Endothelial cell of umbilical vein (primary cell): ENCODE measurements at regions not wholly inside any gene's neighbourhood (a gene's known extent, or its start where the extent isn't known, plus 50 kb on each side); places are given as distances from the start of the nearest gene placed in this dataset.
"Not testable (repeated sequence)": the region's sequence is repeated elsewhere in the genome, so short reads cannot be mapped to it uniquely, and the experiment has no call there.

Source experiments
- BruUV-seq: library from RNA; stranded (reverse); fragments of 400-500 nt; replicated peaks from 2 replicates; lab custom pipeline; 2021; lab: Mats Ljungman, UMichigan
- CTCF ChIA-PET: fragments of 300-600, 350-600 bp; sonication (Branson Sonifier 250); formaldehyde crosslinking; loops from one replicate; lab custom pipeline; 2021; ENCODE audit warnings: antibody characterized with exemption, inconsistent platforms; lab: Charles Lee
- POLR2A ChIA-PET: fragments of 300-600, 350-600 bp; sonication (Branson Sonifier 250); formaldehyde crosslinking; loops from one replicate; lab custom pipeline; 2021; ENCODE audit warnings: antibody characterized with exemption, inconsistent platforms; lab: Charles Lee
- DNase-seq: peaks from one replicate; pipeline ENCODE4 v3.0.0-alpha.2; 2011; ENCODE audit warnings: low read depth, low spot score
- FAIRE-seq: peaks from 2 replicates; lab custom pipeline; 2011; peaks lifted over from hg19 to GRCh38; lab: Jason Lieb, UNC
- H2AFZ ChIP-seq: 2 replicates; pipeline ENCODE4 v1.6.0; 2012; ENCODE audit warnings: low read depth, low read length, control low read depth, inconsistent platforms
- H3K27ac ChIP-seq: 2 replicates; pipeline ENCODE4 v1.5.1; 2011; ENCODE audit warnings: low read depth, mild to moderate bottlenecking, control low read depth, low read length, moderate library complexity; ENCODE audit not compliant: insufficient read depth
- H3K27me3 ChIP-seq, 2 experiments: 2 replicates each; pipeline versions ENCODE4 v1.6.0 to v1.6.1; 2011; ENCODE audit warnings: low read length in 2 of 2, mixed read lengths in 1 of 2; ENCODE audit not compliant: control insufficient read depth in 2 of 2, insufficient read depth in 2 of 2
- H3K36me3 ChIP-seq, 2 experiments: 2 replicates in 1 of 2; 3 replicates in 1 of 2; pipeline ENCODE4 v1.5.1; 2011; ENCODE audit warnings: low read length in 2 of 2, mild to moderate bottlenecking in 1 of 2, moderate library complexity in 1 of 2; ENCODE audit not compliant: control insufficient read depth in 2 of 2, insufficient read depth in 2 of 2; ENCODE audit errors: extremely low read depth in 1 of 2
- H3K4me1 ChIP-seq: 3 replicates; pipeline ENCODE4 v1.5.1; 2011; ENCODE audit warnings: mild to moderate bottlenecking, low read length; ENCODE audit not compliant: control insufficient read depth, insufficient read depth; ENCODE audit errors: extremely low read depth
- H3K4me2 ChIP-seq: 2 replicates; pipeline ENCODE4 v1.6.1; 2011; ENCODE audit warnings: low read length, control low read depth, mixed read lengths; ENCODE audit not compliant: insufficient read depth
- H3K4me3 ChIP-seq, 3 experiments: fragments of 200-600 bp in 1 of 3; sonication (generic), shearing (Covaris generic) in 1 of 3; replicated peaks in 1 of 3; 2 replicates each; pipeline ENCODE4 v1.5.1; 2011 to 2016; ENCODE audit warnings: control low read depth in 3 of 3, low read length in 3 of 3, mild to moderate bottlenecking in 2 of 3, inconsistent platforms in 1 of 3, low read depth in 1 of 3, moderate library complexity in 1 of 3; ENCODE audit not compliant: insufficient read depth in 1 of 3
- H3K79me2 ChIP-seq: 2 replicates; pipeline ENCODE4 v1.6.0; 2012; ENCODE audit warnings: low read length, inconsistent platforms; ENCODE audit not compliant: control insufficient read depth, insufficient read depth
- H3K9ac ChIP-seq: replicated peaks from 2 replicates; pipeline ENCODE3; 2011; ENCODE audit warnings: low read length, control low read depth; ENCODE audit not compliant: insufficient read depth; ENCODE audit errors: extremely low read depth
- H3K9me1 ChIP-seq: replicated peaks from 3 replicates; pipeline ENCODE4 v1.6.0; 2011; ENCODE audit warnings: mild to moderate bottlenecking, low read length; ENCODE audit not compliant: control insufficient read depth, insufficient read depth; ENCODE audit errors: extremely low read depth
- H3K9me3 ChIP-seq: replicated peaks from 2 replicates; pipeline ENCODE4 v1.5.1; 2012; ENCODE audit warnings: low read length, inconsistent platforms; ENCODE audit not compliant: control insufficient read depth, insufficient read depth
- H4K20me1 ChIP-seq: replicated peaks from 2 replicates; pipeline ENCODE3; 2011; ENCODE audit warnings: mild to moderate bottlenecking, low read length; ENCODE audit not compliant: control insufficient read depth, insufficient read depth; ENCODE audit errors: extremely low read depth
- FOS ChIP-seq: IDR thresholded peaks from 2 replicates; pipeline ENCODE4 v1.6.1; 2011; ENCODE audit warnings: mild to moderate bottlenecking, low read length, moderate library complexity, borderline replicate concordance; ENCODE audit not compliant: insufficient read depth
- GATA2 ChIP-seq: IDR thresholded peaks from 2 replicates; pipeline ENCODE4 v1.7.0; 2011; ENCODE audit warnings: low read depth, mild to moderate bottlenecking, moderate library complexity, mixed read lengths, low read length; ENCODE audit not compliant: insufficient read length, insufficient read depth
- JUN ChIP-seq: IDR thresholded peaks from 2 replicates; pipeline ENCODE4 v1.6.1; 2011; ENCODE audit warnings: borderline replicate concordance, low read depth; ENCODE audit not compliant: insufficient read length, insufficient read depth
- MAX ChIP-seq: IDR thresholded peaks from 2 replicates; pipeline ENCODE4 v1.6.1; 2011; ENCODE audit not compliant: insufficient read depth, insufficient read length
- POLR2A ChIP-seq: IDR thresholded peaks from 2 replicates; pipeline ENCODE4 v1.6.1; 2012; ENCODE audit warnings: low read depth, mild to moderate bottlenecking, control low read depth, low read length
- POLR2AphosphoS5 ChIP-seq: IDR thresholded peaks from 2 replicates; pipeline ENCODE4 v1.6.1; 2012; ENCODE audit warnings: low read depth, mild to moderate bottlenecking, control low read depth, low read length, moderate library complexity; ENCODE audit not compliant: insufficient read depth
- dilution Hi-C: fragments of 300-500 bp; cut with MboI; formaldehyde crosslinking; loops from one replicate; pipeline ENCODE4 v1.15.0; 2019; ENCODE audit warnings: low sequenced_read_pairs; ENCODE audit not compliant: extremely low pct_ligation_motif_present
- intact Hi-C: fragments of 100-400 bp; cut with micrococcal nuclease; formaldehyde crosslinking; loops from one replicate; pipeline ENCODE4 v1.10.0; 2022
- TF ChIP-seq, protein P1 (sequence below), 2 donors: IDR thresholded peaks; 1 replicate in 1 of 2; 2 replicates in 1 of 2; pipeline ENCODE4 v1.5.1; 2011; ENCODE audit warnings: low read length in 2 of 2, mild to moderate bottlenecking in 2 of 2, moderate library complexity in 2 of 2, control low read depth in 1 of 2, inconsistent platforms in 1 of 2, low read depth in 1 of 2; ENCODE audit not compliant: insufficient read depth in 1 of 2; ENCODE audit errors: extremely low read depth in 1 of 2

- intact Hi-C loops: no loop called here
These were observed 329.2 kb upstream of the KLF3 start for GRCh38 chr4:38334791-38335190.

DNA sequence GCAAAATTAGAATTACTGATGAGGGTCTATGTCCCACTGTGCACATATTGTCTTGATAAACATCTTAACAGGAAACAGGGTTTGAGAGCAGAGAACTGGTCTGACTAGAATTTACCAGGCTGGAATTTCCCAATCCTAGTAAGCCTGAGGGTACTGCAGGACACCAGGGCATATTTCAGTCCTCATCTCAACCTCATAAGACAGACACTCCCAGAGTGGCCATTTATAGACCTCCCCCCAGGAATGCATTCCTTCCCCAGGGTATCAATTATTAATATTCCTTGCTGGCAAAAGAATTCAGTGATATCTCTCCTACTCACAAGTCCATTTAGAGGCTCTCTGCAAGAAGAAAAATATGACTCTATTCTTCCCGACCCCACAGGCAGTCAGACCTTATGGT is 325.1 kb upstream of the KLF3 start:
- H2AFZ ChIP-seq, H3K4me2 ChIP-seq, intact Hi-C loops, FAIRE-seq, H3K27me3 ChIP-seq, H3K4me1 ChIP-seq, CTCF ChIA-PET, H3K9ac ChIP-seq, H3K27ac ChIP-seq, H4K20me1 ChIP-seq, H3K36me3 ChIP-seq, H3K9me1 ChIP-seq, dilution Hi-C loops, H3K9me3 ChIP-seq, DNase-seq, BruUV-seq, H3K4me3 ChIP-seq, H3K79me2 ChIP-seq: not testable (repeated sequence)
- POLR2A ChIA-PET: interaction anchor here (0.7 kb wide), 1 partner anchor 15 kb away, joined by 3 read pairs; no protein-coding TSS in a partner anchor

More at GRCh38 chr4:38334791-38335190, 329.2 kb upstream of the KLF3 start:
- ChIA-PET POLR2A (no interaction called here), CTCF (no interaction called here)
- H3K4me3 ChIP-seq: no peak overlapping the region
- H3K36me3 ChIP-seq: no peaks in the 10 kb centered on the region
- H4K20me1 ChIP-seq: no peaks in the 10 kb centered on the region
- TF ChIP-seq, protein P1, sequence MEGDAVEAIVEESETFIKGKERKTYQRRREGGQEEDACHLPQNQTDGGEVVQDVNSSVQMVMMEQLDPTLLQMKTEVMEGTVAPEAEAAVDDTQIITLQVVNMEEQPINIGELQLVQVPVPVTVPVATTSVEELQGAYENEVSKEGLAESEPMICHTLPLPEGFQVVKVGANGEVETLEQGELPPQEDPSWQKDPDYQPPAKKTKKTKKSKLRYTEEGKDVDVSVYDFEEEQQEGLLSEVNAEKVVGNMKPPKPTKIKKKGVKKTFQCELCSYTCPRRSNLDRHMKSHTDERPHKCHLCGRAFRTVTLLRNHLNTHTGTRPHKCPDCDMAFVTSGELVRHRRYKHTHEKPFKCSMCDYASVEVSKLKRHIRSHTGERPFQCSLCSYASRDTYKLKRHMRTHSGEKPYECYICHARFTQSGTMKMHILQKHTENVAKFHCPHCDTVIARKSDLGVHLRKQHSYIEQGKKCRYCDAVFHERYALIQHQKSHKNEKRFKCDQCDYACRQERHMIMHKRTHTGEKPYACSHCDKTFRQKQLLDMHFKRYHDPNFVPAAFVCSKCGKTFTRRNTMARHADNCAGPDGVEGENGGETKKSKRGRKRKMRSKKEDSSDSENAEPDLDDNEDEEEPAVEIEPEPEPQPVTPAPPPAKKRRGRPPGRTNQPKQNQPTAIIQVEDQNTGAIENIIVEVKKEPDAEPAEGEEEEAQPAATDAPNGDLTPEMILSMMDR (IDR thresholded peaks at IDR 0.05; ENCODE audit: extremely low read depth in 1 of 2, insufficient read depth in 1 of 2, low read depth in 1 of 2, low read length in 2 of 2): no peak
- TF ChIP-seq GATA2 (no peak), JUN (no peak), MAX (no peak), POLR2AphosphoS5 (no peak), FOS (no peak), POLR2A (no peak)
- no peak overlapping the region for H3K9ac ChIP-seq
- H3K4me2 ChIP-seq: no peak overlapping the region
- no peak for FAIRE-seq
- H3K9me3 ChIP-seq: no peaks in the 10 kb centered on the region
- H2AFZ ChIP-seq: no peak overlapping the region
- no peaks in the 10 kb centered on the region for H3K9me1 ChIP-seq
- H3K4me1 ChIP-seq: no peaks in the 10 kb centered on the region
- H3K79me2 ChIP-seq: no peaks in the 10 kb centered on the region
- dilution Hi-C loops: no loop called here
- no peak for DNase-seq
- H3K27ac ChIP-seq: no peak overlapping the region
- peaks cover 2 to 20% of the 10 kb centered on the region in 2 experiments for H3K27me3 ChIP-seq
- no TSS peak for BruUV-seq
